HG03103 (cell line): ENCODE measurements at regions not wholly inside any gene's neighbourhood (a gene's known extent, or its start where the extent isn't known, plus 50 kb on each side); places are given as distances from the start of the nearest gene placed in this dataset.

Source experiments
- ATAC-seq: cut with Tn5 transposase; IDR thresholded peaks from one replicate; pipeline ENCODE4 v1.9.1; 2021; ENCODE audit warnings: low read depth; ENCODE audit not compliant: unreplicated experiment

GRCh38 chr2:52897511-52898044, 870.0 kb upstream of the CHAC2 start:
- no peak for ATAC-seq

- no peak for ATAC-seq
Observed at GRCh38 chr2:52895726-52896340, 871.8 kb upstream of the CHAC2 start.

GRCh38 chr2:52886556-52886955, 881.0 kb upstream of the CHAC2 start:
- no peak for ATAC-seq

- ATAC-seq = no peak
Observed at GRCh38 chr2:52884761-52885352, 882.7 kb upstream of the CHAC2 start.

GRCh38 chr2:52882974-52883373, 884.6 kb upstream of the CHAC2 start:
- no peak for ATAC-seq

DNA sequence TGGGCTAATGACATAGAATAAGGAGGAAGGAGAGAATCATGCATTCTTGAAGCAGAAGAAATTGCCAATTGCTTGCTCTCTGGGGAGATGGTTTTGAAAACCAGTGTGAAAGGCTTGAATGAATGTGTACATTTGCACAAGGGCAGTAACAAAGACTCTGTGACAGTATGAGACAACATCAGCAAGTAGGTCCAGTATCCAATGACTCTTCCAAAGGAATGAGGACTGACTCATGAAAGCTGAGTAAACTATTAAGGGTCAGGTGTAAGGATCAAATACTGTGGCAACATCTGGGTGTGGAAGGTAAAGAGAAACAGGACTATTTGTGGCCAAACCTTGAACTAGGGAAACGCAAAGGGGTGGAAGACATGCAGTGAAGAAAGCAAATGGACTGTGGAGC, 886.0 kb upstream of the CHAC2 start:
- no peak for ATAC-seq

DNA sequence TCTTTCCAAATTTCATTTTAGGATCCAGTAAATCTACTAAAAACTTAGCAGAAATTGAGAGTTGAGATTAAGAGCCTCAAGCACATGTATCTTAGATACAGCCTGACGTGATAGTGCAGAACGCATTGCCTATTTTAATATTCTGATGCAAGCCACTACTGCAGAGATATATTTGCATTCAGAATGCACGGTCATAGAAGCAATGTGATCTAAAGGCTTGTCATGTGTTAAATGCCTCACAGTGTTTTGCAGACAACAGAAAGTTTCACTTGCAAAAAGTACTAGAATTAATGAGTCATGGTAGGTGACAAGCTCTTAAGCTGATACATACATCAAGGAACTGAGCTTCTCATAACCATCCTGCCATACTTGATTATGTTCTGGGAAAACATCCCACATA, 886.7 kb upstream of the CHAC2 start:
- no peak for ATAC-seq

DNA sequence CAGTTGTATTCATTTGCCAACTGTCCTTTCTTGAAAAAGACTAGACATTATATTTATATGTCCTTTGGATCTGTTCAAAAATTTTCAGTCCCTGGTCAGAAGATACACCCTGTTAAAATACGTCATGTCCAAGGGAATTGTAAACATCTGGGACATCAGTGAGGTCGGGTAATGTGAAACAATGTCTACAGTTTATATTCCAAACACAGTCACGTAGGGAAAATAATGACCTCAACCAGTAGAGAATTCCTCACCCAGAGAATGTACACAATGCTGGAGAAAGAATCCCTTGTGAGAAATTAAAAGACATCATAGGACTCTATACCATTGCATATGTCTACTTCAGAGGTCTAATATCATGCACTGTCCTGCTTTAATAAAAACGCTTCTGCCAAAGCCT, 888.0 kb upstream of the CHAC2 start:
- no peak for ATAC-seq

- no peak for ATAC-seq
Observed at GRCh38 chr2:52877703-52878102, 889.9 kb upstream of the CHAC2 start.

- ATAC-seq = no peak
Observed at GRCh38 chr2:52874466-52875106, 893.0 kb upstream of the CHAC2 start.

- ATAC-seq = no peak
Observed at GRCh38 chr2:52862801-52863200, 904.8 kb upstream of the CHAC2 start.

DNA sequence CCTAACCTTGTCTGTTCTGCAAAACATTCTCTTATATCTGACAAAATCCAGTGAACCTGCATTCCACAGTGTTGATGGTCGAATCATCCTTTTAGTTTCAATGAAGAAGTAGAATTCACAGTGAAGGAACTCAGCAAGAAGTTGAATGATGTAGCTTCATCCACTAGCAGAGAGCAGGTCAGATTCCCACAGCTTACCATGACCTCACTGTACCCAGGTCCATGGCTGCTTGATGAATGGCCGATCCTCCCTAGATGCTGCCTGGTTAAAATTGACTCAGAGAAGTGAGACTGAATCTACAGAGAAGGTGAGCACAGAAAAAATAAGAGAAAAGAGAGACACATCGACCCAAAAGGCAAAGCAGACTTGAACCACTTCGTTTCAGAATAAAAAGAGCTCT, 906.0 kb upstream of the CHAC2 start:
- no peak for ATAC-seq

DNA sequence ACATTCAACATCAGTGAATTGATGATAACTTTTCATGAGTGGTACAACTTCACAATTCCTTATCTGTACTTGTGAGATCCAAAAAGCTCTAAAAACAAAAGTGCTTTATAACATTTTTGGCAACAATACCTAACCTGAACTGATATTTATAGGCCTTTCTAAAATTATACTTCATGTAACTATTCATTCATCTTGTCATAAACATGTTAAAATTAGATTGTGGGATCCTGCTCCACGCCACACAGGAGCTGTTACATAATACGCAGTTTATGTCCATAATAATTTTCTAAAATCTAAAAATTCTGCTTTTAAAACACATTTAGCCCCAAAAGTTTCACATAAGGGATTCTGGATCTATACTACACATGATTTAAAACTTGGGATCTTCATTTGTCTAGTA, 908.5 kb upstream of the CHAC2 start:
- no peak for ATAC-seq

GRCh38 chr2:52857722-52858121, 909.9 kb upstream of the CHAC2 start:
- no peak for ATAC-seq

DNA sequence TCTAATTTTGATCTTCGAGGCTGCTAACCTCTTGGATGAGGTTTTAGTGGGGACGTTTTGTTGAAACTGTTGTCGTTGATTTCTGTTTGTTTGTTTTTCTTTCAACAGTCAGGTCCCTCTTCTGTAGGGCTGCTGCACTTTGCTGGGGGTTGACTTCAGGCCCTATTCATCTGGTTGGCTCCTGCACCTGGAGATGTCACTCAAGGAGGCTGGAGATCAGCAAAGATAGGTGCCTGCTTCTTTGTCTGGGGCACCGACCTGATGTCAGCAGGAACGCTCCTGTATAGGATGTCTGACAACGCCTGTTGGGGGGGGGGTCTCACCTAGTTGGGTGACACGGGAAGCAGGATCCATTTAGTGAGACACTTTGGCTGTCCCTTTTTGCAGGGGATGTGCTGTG, 915.6 kb upstream of the CHAC2 start:
- no peak for ATAC-seq

DNA sequence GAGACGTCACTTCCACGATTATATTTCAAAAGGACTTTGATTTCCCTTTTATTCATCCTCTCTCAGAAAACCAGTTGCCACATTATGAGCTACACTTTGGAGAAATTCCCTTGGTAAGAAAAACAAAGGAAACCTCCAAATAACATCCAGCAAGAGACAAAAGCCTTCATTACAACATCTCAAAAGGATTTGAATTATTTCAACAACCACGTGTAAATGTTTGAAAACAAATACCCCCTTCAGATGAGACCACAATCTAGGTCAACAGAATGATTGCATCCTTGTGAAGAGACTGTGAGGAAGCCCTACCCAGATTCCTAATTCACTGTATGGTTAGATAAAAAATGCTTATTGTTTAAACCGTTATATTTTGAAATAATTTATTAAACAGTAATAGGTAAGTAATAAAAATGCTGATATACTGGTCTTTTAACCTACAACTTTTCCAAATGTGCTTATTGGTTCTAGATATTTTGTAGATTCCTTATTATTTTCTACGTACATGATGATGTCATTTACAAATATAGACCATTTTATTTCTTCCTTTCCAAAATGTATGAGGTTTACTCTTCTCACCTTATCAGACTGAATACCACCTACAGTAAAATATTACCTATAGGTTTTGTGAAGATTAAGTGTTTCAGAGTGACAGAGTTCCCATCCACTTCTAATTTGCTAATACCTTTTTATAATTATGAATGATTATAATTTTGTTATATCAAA, 922.7 kb upstream of the CHAC2 start:
- ATAC-seq = no peak

- no peak for ATAC-seq
Observed at GRCh38 chr2:52835909-52836308, 931.7 kb upstream of the CHAC2 start.

DNA sequence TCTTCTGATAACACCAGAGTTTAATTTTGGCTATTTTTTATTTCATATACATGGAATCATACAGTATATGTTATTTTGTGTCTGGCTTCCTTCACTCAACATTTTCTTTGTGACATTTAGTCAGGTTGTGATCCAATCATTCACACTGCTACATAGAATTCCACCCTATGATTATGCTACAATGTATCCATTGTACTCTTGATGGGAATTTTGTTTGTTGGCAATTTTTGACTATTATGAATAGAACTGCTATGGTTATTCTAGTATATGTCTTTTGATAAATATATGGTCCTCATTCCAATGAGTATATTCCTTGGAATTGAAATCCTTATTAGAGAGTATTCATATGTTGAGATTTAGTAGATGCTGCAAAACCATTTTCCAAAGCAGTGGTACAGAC, 936.4 kb upstream of the CHAC2 start:
- ATAC-seq = no peak

GRCh38 chr2:52828112-52828511, 939.5 kb upstream of the CHAC2 start:
- ATAC-seq = no peak

GRCh38 chr2:52821631-52822030, 946.0 kb upstream of the CHAC2 start:
- ATAC-seq = no peak

DNA sequence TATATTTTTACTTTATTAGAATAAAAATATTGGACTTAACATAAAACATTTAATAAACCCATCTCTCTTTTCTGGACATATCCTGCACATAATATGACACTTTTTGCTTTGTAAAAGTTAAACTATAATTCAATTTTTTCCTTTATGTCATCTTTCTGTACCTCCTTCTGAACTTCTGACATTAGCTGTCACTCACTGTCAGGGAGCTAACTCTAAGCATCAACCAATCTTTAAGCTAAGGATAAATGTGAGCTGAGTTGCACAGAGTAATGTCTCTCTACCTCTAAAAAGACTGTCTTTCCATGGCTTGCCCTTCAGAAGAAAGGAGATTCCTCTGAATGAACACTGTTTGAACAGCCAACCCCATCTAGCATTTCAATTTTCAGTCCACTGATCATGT, 948.6 kb upstream of the CHAC2 start:
- ATAC-seq = no peak
